ENCODE measurements at regions not wholly inside any gene's neighbourhood (a gene's known extent, or its start where the extent isn't known, plus 50 kb on each side); places are given as distances from the start of the nearest gene placed in this dataset.
"Not testable (repeated sequence)": the region's sequence is repeated elsewhere in the genome, so short reads cannot be mapped to it uniquely, and the experiment has no call there.

DNA sequence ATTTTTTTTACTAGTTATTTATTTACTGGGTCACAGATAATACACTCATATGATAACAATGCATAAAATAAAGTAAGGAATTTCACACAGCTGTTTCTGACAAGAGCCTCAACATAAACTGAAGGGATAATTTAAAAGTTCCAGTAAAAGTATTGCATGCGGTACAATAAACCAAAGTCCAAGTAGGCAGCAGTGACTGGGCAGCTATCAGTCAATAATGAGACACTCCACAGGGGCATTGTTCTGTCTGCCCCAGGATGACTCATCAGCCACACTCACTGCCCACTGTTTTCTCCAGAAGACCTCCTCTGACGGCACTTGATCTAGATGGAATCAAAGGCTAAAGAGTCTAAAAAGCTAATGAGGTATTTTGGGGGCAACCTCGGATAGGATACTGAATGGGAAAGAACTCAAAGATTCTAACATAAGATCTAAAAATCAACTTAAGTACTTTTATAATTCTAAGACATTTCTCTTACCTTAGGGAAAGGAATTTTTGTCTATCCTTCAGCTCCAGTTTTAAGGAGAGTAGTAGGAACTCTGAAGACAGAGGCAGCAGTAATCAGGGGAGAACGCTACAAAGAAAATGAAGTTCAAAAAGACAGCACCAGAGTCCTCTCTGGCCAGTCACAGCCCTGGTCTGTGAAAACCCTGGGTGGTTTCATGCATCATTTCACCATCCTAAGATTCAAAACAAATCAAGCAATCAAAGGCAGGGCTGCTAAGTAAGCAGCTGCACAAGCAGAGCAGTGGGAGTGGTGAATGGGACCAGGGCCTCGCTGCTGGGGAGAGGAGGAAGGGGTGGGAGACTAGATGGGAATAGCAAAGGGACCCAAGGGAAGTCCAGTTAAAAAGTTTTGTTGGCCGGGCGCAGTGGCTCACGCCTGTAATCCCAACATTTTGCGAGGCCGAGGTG lies 175.1 kb downstream of the AVL9 start:
- no peak overlapping the region for H3K4me3 Mint-ChIP-seq
- no peaks in the 10 kb centered on the region for H3K36me3 Mint-ChIP-seq
- H3K27me3 Mint-ChIP-seq: peaks cover 4% of the 10 kb centered on the region
- H3K27ac Mint-ChIP-seq: no peak overlapping the region
- CTCF ChIA-PET: no interaction called here
- POLR2A ChIA-PET: no interaction called here
- H3K9me3 Mint-ChIP-seq: no peaks in the 10 kb centered on the region
- DNase-seq: no peak
- intact Hi-C loops (cut with micrococcal nuclease): no loop called here
- H3K4me1 Mint-ChIP-seq (ENCODE audit: low read depth): no peaks in the 10 kb centered on the region

DNA sequence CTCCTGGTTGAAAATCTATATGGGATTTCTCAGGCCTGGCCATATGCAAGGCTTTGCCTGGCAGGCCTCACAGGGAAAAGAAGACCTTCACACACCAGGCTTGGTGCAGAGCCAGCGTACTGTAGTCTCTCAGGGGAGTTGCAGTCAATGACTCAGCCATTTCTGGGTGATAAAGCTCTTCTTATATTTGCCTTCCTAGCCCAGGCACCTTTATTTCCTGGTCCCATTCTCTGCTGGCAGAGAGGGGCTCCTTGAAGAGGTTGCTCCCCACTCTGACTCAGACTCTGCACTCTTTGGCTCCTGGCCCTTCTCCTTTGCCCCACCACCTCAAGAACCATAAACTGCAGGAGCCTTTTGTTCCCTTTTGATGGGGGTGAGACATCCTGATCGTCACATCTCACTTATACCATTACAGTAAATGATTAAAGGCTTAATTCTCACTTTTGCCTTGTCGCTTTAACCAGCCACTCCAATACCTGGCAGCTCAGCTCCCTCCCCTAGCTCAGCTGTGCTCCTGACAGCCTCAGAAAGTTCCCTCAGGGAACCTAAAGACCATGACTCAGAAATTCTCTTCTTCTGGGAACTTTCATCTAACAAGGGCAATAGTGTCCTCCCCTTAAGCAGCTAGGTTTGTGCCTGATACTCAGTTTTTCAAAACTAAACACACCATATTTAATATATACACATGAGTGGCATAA lies 174.0 kb downstream of the AVL9 start:
- DNase-seq; intact Hi-C loops (cut with micrococcal nuclease); H3K9me3 Mint-ChIP-seq; POLR2A ChIA-PET; CTCF ChIA-PET; H3K27me3 Mint-ChIP-seq; H3K4me3 Mint-ChIP-seq; H3K27ac Mint-ChIP-seq; H3K36me3 Mint-ChIP-seq; H3K4me1 Mint-ChIP-seq (ENCODE audit: low read depth): not testable (repeated sequence)

DNA sequence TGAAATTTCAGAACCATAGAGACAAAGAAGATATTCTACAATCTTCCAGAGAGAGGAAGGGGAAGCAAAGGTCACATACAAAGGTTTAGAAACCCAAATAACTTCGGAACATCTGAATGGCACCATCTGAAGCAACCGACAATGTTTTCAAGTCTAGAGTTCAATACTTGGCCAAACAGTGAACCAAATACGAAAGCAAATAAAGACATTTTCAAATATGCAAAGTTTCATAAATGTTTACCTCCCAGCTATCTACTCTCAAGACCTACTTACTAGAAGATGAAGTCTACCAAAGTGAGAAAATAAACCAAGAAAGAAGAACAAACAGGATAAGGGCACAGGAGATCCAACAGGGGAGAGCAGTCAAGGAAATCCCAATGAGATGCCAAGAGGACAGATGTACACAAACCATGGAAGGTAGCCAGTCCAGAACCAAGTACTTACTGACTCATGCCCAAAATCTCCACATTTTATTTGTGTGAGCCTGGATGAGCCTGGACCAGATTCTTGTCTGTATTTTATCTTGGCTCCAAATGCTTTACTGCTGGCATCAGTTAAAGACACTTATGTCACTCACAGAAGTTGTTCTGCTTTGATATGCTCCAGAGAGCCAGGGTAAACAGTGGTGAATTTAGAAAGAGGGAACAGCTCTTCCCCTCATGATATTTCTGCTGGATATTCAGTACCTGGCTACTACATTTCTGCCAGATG lies 173.3 kb downstream of the AVL9 start:
- H3K27me3 Mint-ChIP-seq; H3K27ac Mint-ChIP-seq; DNase-seq; CTCF ChIA-PET; H3K4me1 Mint-ChIP-seq (ENCODE audit: low read depth); intact Hi-C loops (cut with micrococcal nuclease); H3K36me3 Mint-ChIP-seq; POLR2A ChIA-PET; H3K9me3 Mint-ChIP-seq; H3K4me3 Mint-ChIP-seq: not testable (repeated sequence)

DNA sequence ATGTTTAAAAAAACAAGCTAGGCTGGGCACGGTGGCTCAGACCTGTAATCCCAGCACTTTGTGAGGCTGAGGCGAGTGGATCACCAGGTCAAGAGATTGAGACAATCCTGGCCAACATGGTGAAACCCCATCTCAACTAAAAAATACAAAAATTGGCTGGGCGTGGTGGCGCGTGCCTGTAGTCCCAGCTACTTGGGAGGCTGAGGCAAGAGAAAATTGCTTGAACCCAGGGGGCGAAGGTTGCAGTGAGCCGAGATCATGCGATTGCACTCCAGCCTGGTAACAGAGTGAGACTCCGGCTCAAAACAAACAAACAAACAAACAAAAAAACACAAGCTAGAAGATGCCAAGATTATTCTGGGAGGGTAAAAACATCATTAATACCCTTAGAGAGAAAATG lies 172.3 kb downstream of the AVL9 start:
- H3K4me3 Mint-ChIP-seq; H3K9me3 Mint-ChIP-seq; H3K4me1 Mint-ChIP-seq (ENCODE audit: low read depth); intact Hi-C loops (cut with micrococcal nuclease); CTCF ChIA-PET; DNase-seq; H3K27ac Mint-ChIP-seq; POLR2A ChIA-PET; H3K36me3 Mint-ChIP-seq: not testable (repeated sequence)
- peaks cover 11% of the 10 kb centered on the region for H3K27me3 Mint-ChIP-seq

DNA sequence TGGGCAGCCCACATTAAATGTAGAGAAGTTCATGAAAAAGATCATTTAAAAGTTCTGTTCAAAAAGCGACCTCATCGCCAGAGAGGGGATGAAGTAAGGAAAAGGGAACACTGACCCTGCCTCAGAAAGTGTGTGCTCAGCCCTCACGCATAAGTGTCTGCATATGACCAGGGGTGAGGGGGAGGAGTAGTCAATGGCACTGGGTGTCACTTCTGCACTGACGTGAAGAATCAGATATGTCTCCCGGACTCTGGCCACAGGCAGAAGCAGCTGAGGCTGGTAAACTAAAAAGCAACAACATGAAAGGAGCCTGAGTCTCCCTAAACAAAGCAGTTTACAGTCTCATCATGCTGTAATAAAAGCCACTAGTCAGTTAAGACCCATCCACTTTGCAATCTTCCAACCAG lies 168.5 kb downstream of the AVL9 start:
- DNase-seq; CTCF ChIA-PET; intact Hi-C loops (cut with micrococcal nuclease); H3K27ac Mint-ChIP-seq; H3K4me1 Mint-ChIP-seq (ENCODE audit: low read depth); H3K4me3 Mint-ChIP-seq; POLR2A ChIA-PET; H3K36me3 Mint-ChIP-seq; H3K9me3 Mint-ChIP-seq: not testable (repeated sequence)
- H3K27me3 Mint-ChIP-seq: peaks cover 18% of the 10 kb centered on the region

DNA sequence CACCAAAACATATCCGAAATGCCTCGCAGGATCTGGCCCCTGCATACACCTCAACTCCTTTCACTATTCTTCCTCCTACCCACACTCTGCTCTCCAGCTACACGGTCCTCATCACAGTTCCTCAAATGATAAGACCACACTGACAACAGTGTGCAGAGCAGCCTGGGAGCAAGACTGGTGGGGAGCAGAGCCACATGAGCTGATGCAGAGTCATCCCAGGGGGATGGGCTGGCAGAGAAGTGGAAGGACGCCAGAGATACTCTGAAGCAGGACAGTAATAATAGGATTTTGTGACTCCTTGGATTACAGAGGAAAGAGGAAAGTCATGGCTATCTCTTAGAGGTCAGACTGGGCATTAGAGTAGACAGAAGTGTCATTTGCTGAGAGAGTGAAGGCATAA lies 167.2 kb downstream of the AVL9 start:
- H3K27me3 Mint-ChIP-seq: peaks cover 18% of the 10 kb centered on the region
- CTCF ChIA-PET, POLR2A ChIA-PET: not testable (repeated sequence)

DNA sequence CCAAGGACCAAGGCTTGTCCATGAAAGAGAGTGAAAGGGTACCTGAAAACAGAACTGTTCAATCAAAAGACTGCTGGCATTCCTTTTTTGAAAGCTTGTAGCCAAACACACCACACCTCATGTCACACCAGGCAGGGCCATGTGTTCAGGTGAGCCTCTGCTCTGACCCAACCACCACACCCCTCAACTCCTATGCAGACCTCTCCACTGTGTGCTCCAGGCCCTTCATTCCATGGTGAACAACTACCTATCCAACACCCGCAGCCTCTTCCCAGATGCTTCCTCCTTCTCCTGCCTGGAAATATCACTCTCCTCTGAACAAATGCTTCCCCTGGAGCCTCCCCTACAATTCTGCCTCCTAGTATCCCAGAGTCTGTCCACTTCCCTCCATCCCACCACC lies 166.6 kb downstream of the AVL9 start:
- Mint-ChIP-seq H3K9me3 (no peaks in the 10 kb centered on the region), H3K36me3 (no peaks in the 10 kb centered on the region), H3K4me1 (ENCODE audit: low read depth) (no peaks in the 10 kb centered on the region), H3K4me3 (no peak overlapping the region), H3K27ac (no peak overlapping the region), H3K27me3 (peaks cover 18% of the 10 kb centered on the region)
- POLR2A ChIA-PET: no interaction called here
- CTCF ChIA-PET: no interaction called here
- no peak for DNase-seq
- intact Hi-C loops (cut with micrococcal nuclease): no loop called here

More for the DNA sequence above, 167.2 kb downstream of the AVL9 start:
- DNase-seq; H3K27ac Mint-ChIP-seq; H3K9me3 Mint-ChIP-seq; H3K4me3 Mint-ChIP-seq; H3K4me1 Mint-ChIP-seq (ENCODE audit: low read depth); H3K36me3 Mint-ChIP-seq; intact Hi-C loops (cut with micrococcal nuclease): not testable (repeated sequence)

DNA sequence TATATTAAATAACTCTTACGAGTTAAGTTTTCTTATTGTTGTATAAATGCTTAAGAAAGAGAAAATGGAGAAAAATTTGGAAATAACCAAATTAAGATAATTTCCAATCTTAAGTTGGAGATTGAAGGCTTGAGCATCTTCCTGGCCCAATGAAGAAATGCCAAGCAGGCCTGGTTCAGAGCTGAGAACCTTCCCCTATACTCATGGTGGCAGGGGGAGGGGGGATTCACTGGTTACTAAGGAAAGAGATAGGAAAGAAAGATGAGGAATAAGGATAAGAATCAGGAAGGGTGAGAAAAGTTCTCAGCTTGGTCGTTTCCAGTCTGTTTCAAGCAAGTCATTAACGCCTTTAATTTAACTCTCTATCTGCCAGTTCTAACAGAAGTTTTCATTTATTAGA lies 166.2 kb downstream of the AVL9 start:
- Mint-ChIP-seq H3K27me3 (peaks cover 18% of the 10 kb centered on the region), H3K27ac (no peak overlapping the region), H3K9me3 (no peaks in the 10 kb centered on the region), H3K4me3 (no peak overlapping the region), H3K36me3 (no peaks in the 10 kb centered on the region), H3K4me1 (ENCODE audit: low read depth) (no peaks in the 10 kb centered on the region)
- intact Hi-C loops (cut with micrococcal nuclease): no loop called here
- ChIA-PET POLR2A (no interaction called here), CTCF (interaction anchor here (0.6 kb wide), 1 partner anchor 38 kb away, joined by 3 read pairs; no protein-coding TSS in a partner anchor)
- DNase-seq: no peak

DNA sequence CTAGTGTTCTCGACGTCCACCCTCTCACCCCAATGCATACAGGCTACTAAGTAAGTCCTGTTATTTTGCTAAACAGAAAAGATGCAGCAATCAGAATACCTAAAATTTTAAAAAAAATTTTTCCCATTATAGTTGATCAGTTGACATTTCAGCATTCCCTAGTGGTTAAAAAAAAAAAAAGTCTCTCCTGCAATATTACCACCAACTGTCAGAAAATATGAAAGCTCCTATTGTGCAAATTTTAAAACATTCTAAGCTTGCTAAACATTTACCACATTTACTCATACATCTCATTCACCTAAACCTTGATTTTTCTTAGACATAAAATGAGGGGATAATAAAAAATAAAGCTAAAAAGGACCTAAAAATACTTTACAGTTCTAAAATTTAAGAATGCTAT lies 165.6 kb downstream of the AVL9 start:
- Mint-ChIP-seq H3K4me1 (ENCODE audit: low read depth) (no peaks in the 10 kb centered on the region), H3K4me3 (no peak overlapping the region), H3K36me3 (no peaks in the 10 kb centered on the region), H3K27me3 (peaks cover 17% of the 10 kb centered on the region), H3K27ac (no peak overlapping the region), H3K9me3 (no peaks in the 10 kb centered on the region)
- no peak for DNase-seq
- intact Hi-C loops (cut with micrococcal nuclease): no loop called here
- ChIA-PET CTCF (interaction anchor here (0.6 kb wide), 1 partner anchor 37 kb away, joined by 3 read pairs; no protein-coding TSS in a partner anchor), POLR2A (no interaction called here)

DNA sequence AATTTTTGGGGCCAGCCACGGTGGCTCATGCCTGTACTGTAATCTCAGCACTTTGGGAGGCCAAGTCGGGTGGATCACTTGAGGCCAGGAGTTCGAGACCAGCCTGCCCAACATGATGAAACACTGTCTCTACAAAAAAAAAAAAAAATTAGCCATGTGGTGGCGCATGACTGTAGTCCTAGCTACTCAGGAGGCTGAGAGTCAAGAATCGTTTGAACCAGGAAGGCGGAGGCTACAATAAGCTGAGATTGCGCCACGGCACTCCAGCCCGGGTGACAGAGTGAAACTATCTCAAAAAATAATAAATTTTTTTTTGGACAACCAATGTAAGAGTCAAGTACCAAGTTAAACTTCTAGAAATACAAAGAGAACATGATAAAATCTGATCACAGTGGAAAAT lies 164.6 kb downstream of the AVL9 start:
- H3K27me3 Mint-ChIP-seq: peaks cover 16% of the 10 kb centered on the region
- H3K9me3 Mint-ChIP-seq: no peaks in the 10 kb centered on the region
- intact Hi-C loops (cut with micrococcal nuclease): no loop called here
- ChIA-PET CTCF (no interaction called here), POLR2A (no interaction called here)
- no peak overlapping the region for H3K27ac Mint-ChIP-seq
- no peak for DNase-seq
- H3K4me3 Mint-ChIP-seq: no peak overlapping the region
- H3K4me1 Mint-ChIP-seq (ENCODE audit: low read depth): no peaks in the 10 kb centered on the region
- H3K36me3 Mint-ChIP-seq: no peaks in the 10 kb centered on the region

DNA sequence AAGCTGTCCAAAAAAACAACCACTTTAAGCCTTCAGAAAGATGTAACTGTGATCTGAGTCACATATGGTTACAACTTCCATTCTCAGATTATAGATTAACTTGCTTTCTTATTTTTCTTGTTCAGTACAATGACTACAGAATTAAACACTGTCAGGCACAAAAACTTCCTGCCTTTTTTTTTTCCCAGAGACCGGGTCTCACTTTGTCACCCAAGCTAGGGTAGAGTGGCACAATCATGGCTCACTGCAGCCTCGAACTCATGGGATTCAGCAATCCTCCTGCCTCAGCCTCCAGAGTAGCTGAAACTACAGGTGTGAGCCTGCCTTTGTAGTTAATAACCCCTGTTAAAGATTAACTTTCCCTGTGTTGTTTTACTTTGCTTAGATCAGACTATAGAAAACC lies 163.2 kb downstream of the AVL9 start:
- intact Hi-C loops (cut with micrococcal nuclease): no loop called here
- no peaks in the 10 kb centered on the region for H3K4me1 Mint-ChIP-seq (ENCODE audit: low read depth)
- no peak for DNase-seq
- H3K36me3 Mint-ChIP-seq: no peaks in the 10 kb centered on the region
- H3K4me3 Mint-ChIP-seq: no peak overlapping the region
- no peaks in the 10 kb centered on the region for H3K9me3 Mint-ChIP-seq
- H3K27me3 Mint-ChIP-seq: peaks cover 13% of the 10 kb centered on the region
- POLR2A ChIA-PET: no interaction called here
- no peak overlapping the region for H3K27ac Mint-ChIP-seq
- CTCF ChIA-PET: no interaction called here

DNA sequence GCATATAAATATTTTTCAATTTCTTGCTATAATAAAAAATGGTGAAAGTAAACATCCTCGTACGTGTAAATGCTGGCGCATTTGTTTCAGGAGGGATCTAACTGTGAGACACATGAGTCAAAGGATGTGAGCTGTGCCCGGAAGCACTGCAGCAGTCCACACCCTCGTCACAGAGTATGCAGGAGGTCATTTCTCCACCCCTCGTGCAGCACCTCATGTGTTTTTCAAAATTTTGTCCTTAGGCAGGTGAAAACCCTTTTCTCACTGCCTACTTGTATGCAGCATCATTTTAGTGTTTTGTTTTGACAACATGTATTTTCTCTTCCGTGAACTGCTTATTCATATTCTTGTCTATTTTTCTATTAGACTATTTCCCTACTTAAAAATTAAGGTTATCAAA lies 162.7 kb downstream of the AVL9 start:
- Mint-ChIP-seq H3K27ac (no peak overlapping the region), H3K36me3 (no peaks in the 10 kb centered on the region), H3K4me3 (no peak overlapping the region), H3K27me3 (peaks cover 11% of the 10 kb centered on the region), H3K9me3 (no peaks in the 10 kb centered on the region), H3K4me1 (ENCODE audit: low read depth) (no peaks in the 10 kb centered on the region)
- DNase-seq: no peak
- intact Hi-C loops (cut with micrococcal nuclease): no loop called here
- POLR2A ChIA-PET: no interaction called here
- CTCF ChIA-PET: no interaction called here

All from activated CD4-positive, alpha-beta memory T cell treated with anti-CD3 and anti-CD28 coated beads for 36 hours (primary cell).